Stimulated activated CD4-positive, alpha-beta T cell treated with anti-CD3 and anti-CD28 coated beads, Interleukin-1b, Interleukin-23, amount 100 ng/mL, for 48 hours (primary cell): ENCODE measurements at regions not wholly inside any gene's neighbourhood (a gene's known extent, or its start where the extent isn't known, plus 50 kb on each side); places are given as distances from the start of the nearest gene placed in this dataset.
"Not testable (repeated sequence)": the region's sequence is repeated elsewhere in the genome, so short reads cannot be mapped to it uniquely, and the experiment has no call there.

Experiments
- DNase-seq: peaks from one replicate; pipeline ENCODE4 v3.0.0-alpha.2; 2020

GRCh38 chr9:86997156-86997555 lies 49.9 kb upstream of the GAS1 start:
- no peak for DNase-seq

DNA sequence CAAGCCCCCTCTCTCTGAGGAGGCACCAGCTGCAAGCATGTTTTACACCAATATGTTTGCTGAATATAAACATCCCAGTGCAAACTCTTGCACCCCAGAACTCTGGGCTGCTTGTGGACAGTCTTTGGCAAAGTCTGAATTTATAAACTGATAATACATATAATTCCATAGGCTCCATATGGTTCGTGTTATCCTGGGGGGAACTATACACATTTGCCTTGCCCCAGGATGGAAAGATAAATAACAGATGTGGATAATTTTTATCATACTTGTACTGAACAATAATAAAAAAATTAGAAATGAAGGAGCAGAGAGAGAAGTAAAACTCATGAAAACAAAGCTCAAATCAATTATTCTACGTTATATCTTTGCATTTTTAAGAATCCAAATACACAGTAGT lies 50.6 kb upstream of the GAS1 start:
- DNase-seq, result no peak

DNA sequence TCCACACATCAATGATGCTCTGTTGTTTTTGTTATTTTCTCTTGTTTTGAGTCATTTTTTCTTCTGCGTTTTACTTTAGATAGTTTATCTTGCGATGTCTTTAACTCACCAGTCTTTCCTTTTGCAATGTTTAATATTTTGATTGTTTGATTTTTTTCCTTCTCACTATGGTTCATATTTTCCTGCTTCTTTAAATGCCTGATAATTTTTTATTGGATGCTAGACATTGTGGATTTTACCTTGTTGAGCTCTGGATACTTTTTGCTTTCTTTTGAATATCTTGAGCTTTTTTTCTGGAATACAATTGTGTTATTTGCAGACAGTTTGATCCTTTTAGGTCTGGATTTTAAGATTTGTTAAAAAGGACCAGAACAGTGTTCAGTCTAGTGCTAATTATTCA lies 55.2 kb upstream of the GAS1 start:
- DNase-seq, result no peak

- DNase-seq, result no peak
Observed at GRCh38 chr9:87004016-87004415, 56.7 kb upstream of the GAS1 start.

DNA sequence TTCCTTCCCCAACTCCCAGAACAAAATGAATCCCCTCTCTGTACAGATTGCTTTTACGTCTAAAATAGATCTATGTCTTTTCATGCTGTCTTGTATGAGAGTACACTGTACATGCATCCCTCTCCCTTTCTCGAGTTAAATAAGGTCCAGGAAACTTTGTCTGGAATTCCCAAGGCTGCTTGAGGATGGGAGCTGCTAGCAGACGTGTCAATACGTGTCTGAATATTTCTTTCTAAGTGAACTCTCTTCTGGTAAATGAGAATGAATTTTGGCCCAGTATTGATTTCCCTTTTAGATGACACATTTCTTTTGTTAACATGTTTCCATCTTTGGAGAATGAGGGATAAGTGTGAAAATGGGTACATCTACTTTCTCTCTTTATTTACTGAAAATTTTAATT lies 59.6 kb upstream of the GAS1 start:
- no peak for DNase-seq

- no peak for DNase-seq
Observed at GRCh38 chr9:87007711-87008366, 60.5 kb upstream of the GAS1 start.

- DNase-seq, result no peak
Observed at GRCh38 chr9:87008667-87009066, 61.4 kb upstream of the GAS1 start.

DNA sequence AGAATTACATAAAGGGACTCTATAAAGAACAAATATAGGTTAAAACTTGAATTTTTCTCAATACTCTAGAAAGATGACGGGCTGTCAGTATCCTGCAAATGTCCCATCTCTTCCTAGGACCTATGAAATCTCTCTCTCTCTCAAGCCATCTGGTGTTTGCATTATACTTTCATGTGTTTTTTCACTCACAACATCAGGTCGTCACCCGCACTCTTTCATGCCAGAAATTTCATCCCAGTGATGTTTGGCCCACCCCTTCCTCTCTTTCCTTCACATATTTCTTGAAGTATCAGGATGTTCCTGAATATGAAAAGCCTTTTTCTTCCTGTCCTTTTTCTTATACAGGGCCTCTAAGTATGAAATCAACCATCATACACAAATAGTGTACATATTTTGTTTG lies 63.3 kb upstream of the GAS1 start:
- DNase-seq, result no peak

- no peak for DNase-seq
Observed at GRCh38 chr9:87011551-87011950, 64.2 kb upstream of the GAS1 start.

DNA sequence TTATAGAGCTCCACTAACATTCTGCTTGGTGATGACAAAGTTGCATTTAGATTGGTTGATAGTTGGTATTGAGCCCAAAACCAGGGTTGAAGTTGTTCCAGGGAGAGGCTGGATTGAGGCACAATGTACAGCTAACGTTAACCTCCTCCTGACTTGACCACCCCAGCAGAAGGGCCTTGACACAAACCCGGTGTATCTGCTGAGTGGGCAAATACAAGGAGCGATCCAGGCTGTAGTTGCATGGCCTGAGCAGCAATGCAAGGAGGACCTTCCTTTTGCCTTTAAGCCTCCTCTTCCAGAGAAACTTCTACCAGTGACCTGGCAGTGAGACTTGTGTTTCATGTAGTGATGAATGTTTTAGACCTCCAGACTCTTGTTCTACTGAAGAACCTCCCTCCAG lies 66.2 kb upstream of the GAS1 start:
- DNase-seq, result no peak

GRCh38 chr9:87014436-87014835 lies 67.1 kb upstream of the GAS1 start:
- no peak for DNase-seq

DNA sequence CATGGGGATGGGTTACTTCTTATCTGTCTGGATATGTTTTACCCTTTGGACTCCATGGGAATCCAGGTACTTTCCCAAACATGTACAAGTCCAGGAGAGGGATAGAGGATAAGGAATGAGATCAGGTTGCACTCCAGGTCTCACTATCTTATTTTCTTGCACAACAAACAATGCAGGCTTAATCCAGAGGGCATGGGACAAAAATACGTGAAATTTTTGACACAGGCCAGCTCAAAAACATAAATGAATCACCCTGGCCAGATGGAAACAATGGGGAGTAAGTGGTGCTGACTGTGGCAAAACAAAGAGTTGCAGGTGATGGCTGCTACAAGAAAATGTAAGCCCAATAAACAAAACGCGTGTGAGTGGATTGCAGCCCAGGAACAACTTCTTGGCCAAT lies 69.4 kb upstream of the GAS1 start:
- DNase-seq, result no peak

- DNase-seq, result no peak
Observed at GRCh38 chr9:87020169-87020950, 73.1 kb upstream of the GAS1 start.

GRCh38 chr9:87022178-87022577 lies 74.9 kb upstream of the GAS1 start:
- DNase-seq, result no peak

DNA sequence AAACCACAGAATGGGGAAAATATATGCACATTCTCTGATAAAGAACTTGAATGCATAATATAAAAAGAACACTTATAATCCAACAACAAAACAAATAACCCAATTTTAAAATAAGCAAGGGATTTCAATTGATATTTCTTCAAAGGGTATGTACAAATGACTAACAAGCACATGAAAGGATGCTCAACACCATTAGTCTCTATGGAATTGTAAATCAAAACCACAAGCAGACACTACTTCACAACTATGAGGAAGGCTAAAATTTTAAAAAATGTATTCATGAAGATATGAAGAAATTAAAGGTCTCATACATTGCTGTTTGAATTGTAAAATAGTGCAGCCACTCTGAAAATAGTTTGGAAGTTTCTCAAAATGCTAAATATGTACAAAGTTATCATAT lies 78.9 kb upstream of the GAS1 start:
- DNase-seq, result no peak

DNA sequence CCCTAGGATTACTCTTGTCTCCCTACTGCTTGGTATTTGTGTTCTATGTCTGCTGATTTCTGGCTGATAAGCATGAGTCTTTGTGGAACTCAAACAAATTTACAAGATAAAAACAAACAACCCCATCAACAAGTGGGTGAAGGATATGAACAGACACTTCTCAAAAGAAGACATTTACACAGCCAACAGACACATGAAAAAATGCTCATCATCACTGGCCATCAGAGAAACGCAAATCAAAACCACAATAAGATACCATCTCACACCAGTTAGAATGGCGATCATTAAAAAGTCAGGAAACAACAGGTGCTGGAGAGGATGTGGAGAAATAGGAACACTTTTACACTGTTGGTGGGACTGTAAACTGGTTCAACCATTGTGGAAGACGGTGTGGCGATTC lies 81.5 kb upstream of the GAS1 start:
- DNase-seq, result not testable (repeated sequence)

DNA sequence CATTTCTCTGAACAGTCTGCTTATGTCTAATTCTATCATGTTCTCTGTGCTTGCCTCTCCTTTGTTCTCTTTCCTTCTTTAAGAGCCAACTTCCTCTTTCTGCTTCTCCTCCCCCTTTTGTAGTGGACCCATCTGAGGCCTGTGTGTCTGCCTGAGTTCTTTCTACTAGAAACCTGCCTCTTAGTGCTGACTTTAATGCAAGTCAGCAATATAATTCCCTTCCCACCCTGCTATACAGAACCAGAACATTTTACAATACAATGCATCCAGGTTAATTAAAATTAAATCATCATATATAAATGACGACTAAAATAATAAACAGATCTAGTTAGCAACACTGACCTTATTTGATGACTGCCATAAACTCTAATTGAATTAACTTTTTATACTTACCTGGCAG lies 82.6 kb upstream of the GAS1 start:
- no peak for DNase-seq

DNA sequence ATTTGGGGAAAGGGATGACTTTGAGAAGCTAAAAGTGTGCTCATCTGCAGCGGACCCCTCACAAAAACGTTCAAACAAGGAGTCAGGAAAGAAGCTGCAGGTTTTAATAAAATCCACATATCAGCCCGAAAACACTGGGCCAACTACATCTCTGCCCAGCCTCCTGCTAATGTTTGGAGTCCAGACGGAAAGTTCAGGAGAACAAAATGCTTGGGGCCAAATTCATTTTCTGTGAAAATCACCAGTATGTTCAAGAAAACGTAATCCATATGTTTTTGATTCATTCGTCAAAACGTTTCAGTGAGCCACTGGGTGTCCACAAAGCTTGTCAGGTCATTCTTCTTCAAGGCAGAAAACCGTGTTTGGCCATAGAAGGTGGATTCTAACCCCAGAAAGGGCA lies 87.5 kb upstream of the GAS1 start:
- no peak for DNase-seq

DNA sequence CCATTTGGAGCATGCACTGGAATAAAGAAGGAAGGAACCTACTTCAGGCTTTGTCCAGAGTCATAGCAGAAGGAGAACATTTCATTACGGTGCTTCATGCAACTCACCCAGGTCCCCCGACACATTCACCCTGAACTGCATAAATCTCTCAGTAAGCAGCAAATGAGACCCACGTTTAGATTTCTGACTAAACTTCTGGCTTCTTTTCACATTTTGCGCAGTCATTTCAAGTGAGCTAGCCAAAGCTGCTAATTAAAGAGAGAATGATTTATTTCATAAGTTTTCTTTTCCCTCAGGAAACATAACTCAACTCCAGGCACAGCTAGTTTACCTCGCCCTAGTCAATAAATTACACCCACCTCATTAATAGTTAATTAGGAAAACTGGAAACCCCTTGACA lies 88.6 kb upstream of the GAS1 start:
- DNase-seq, result no peak

- DNase-seq, result no peak
Observed at GRCh38 chr9:87036506-87036905, 89.2 kb upstream of the GAS1 start.

GRCh38 chr9:87039809-87040392 lies 92.6 kb upstream of the GAS1 start:
- DNase-seq, result no peak

- DNase-seq, result no peak
Observed at GRCh38 chr9:87040410-87041009, 93.2 kb upstream of the GAS1 start.

GRCh38 chr9:87041553-87042235 lies 94.4 kb upstream of the GAS1 start:
- not testable (repeated sequence) for DNase-seq
